Raji (cell line): ENCODE measurements at regions not wholly inside any gene's neighbourhood (a gene's known extent, or its start where the extent isn't known, plus 50 kb on each side); places are given as distances from the start of the nearest gene placed in this dataset.

Source experiments
- POLR2A ChIP-seq: IDR thresholded peaks from 2 replicates; pipeline ENCODE4 v1.6.1; 2011; ENCODE audit warnings: low read depth, low read length, control low read depth; ENCODE audit not compliant: insufficient read depth

DNA sequence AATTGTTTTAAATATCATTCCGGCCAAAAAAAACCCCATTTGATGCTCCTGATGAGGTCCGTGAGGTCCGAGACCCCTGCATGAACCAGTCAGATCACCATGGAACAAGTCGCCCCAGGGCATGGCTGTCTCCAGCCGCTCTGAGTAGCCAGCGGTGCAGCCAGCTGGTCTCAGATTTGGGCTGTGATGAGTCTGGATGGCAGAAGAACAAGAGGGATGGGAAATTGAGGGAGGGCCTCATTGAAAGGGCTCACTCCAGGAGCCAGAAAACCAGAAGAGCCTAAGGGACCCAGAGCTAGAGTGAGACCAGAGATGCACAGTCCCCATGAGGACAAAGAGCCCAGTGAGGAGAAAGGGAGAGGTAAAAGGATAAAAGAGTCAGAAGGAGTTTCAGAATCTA, 174.0 kb downstream of the TOMM20 start:
- TF ChIP-seq POLR2A = no peak

DNA sequence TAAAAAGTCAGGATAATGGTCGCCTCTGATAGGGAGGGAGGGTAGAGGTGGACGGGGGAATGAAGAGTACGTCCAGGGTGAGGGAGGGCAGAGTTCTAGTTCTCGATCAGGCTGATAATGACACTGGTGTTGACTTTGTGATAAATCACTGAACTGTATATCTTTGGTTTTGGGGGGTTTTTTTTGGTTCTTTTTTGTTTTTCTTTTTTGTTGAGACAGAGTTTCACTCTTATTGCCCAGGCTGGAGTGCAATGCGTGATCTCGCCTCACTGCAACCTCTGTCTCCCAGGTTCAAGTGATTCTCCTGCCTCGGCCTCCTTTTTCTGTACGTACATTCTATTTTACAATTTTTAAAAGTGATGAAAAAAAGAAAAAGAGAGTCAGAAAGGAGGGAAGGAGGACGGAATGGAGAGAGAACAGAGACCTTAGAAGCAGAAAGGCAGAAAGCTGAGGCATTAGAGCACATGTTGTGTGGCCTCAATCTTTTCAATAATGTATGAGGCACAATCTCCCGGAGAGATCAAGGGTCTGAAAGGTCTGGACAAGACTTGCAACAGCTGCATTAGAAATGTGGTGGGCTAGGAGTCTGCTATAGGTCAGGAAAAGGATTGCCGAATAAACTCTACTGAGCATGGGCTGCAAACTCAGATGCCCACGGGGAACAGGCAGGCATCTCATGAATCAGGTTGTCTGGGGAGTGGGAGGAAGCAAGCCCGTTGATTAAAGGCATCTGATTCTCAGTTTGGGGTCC, 174.8 kb downstream of the TOMM20 start:
- no peak for TF ChIP-seq POLR2A

DNA sequence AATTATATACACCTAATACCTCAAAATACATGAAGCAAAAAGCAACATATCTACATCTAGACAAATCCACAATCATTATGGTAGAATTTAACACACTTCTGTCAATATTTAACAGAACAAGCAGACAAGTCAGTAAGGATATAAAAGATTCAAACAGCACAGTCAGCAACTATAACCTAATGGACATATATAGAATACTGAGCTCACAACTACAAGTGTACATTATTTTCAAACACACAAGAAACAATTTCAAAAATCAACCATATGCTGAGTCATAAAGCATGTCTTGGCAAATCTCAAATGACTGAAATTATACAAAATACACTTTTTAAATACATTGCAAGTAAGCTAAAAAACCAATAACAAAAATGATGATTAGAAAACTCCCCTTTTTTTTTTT, 178.0 kb downstream of the TOMM20 start:
- no peak for TF ChIP-seq POLR2A

DNA sequence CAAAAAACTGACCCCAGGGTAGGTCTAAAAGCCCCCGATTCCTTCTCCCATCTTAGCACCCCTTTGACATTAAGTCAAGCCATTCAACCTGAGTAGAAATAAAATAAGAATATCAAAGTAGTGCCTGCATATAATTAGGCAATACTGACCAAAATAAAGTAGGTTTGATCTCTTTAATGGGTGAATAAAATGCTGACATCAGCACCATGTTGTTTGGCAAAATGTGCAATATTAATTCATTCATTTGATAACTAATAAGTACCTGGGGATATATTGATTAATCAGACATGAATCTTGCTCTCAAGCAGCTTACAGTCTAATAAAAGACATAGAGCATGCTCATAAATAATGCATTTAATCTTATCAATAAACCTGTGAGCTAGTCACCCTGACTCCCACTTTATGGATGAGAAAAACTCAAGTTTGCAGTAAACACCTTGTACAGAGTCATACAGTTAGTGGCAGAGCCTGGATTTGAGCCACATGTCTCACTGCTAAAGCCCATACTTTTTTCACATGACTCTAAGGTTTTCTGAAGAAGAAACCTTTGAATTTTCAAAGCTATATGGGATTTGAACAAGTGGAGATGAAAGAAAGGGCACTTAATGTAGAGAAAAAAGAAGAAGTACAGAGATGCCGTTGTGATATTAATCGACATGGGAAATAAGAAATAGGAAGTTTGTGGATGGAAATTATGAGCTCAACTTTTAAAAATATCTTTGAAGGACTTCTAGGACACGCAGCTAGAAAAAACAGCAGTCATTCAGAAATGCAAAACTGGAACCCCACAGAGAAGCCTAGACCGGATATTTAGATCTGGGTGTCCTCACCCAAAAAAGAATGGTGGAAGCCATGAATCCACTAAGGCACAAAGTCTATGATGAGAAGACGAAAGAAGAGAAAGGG, 183.9 kb downstream of the TOMM20 start:
- no peak for TF ChIP-seq POLR2A

DNA sequence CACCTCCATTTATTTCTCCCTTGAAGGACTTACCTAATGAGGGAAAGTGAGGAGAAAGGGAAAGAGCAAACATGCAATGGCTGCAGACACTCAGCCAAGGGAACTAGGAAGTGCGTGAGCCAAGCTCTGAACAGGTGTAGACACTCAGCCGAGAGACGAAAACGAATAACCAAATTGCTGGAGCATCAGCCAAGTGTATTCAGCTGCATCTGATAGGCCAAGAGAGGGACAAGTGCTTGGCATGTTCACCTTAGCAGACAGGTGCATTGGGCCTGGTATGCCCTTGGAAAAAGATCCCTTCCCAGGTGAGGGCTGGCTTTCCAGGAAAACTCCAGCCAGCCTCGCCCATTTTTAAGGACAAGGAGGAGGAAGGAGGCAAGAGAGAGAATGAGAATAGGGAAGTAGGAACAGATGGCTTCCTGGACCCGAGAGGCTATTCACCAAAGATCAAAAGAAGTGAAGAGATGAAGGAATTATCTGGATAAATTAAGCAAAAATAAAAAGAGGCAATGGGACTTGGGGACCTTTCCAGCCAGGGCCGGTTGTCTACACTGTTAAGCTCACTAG, 184.7 kb downstream of the TOMM20 start:
- no peak for TF ChIP-seq POLR2A

DNA sequence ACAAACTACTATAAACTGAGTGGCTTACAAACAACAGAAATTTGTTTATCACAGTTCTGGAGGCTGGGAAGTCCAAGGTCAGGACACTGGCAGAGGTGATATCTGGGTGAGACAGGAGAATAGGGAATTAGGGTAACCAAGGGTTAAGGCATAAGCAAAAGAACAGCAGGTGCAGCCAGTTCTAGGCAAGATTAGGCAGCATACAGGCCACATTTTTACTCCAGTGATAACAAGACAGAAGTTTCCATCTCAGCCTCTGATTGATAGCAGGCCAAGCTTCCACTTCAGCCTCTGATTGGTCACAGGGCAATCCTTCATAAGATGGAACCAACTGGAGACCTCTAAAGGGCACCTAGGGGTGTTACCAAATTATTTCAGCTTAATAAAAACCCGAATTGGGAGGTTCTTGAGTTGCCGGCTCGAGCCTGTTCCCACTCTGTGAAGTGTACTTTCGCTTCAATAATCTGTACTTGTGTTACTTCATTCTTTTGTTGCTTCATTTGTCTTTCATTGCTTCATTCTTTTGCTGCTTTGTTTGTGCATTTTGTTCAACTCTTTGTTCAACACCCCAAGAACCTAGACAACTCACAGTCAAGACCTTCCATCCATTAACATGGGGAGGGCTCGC, 185.6 kb downstream of the TOMM20 start:
- no peak for TF ChIP-seq POLR2A

DNA sequence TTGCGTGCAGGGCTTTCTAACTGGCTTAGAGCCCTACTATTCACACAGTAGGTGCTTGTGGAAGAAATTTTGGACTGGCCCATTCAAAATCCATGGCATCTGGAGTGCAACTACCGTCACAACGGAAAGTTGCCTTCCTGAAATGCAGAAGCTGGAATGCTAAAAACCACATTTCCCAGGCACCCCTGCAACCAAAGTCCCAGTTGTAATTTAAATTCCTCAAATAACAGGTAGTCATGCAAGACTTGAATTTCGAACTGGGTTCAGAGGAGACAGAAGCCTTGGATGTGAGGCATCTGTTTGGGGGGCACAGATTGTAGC, 186.7 kb downstream of the TOMM20 start:
- TF ChIP-seq POLR2A = no peak

DNA sequence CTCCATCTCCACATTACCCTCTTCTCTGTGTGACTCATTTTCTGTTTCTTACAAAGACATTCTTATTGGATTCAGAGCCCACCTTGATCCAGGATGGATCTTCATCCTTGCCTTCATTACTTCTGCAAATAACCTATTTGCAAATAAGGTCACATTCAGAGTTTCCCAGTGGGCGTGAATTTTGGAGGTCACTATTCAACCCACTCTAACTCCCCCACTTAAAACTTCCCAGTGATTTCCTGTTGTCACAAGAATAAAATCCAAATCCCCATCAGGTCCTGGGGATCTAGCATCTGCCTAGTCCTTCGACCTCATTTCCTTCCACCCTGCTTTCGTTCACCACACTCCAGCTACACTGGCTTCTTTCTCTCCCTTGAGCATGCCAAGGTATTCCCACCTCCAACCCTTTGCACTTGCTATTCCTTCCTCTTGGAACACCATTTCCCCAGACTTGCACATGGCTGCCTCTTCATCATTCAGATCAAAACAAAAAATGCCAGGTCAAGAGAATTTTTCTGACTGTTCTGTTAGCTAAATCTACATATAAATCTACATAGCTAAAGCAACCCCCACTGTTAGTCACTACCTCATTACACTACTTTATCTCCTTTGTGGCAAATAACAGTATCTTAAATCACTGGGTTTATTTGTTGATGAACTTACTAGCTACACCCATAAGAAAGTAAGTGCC, 187.2 kb downstream of the TOMM20 start:
- TF ChIP-seq POLR2A = no peak

DNA sequence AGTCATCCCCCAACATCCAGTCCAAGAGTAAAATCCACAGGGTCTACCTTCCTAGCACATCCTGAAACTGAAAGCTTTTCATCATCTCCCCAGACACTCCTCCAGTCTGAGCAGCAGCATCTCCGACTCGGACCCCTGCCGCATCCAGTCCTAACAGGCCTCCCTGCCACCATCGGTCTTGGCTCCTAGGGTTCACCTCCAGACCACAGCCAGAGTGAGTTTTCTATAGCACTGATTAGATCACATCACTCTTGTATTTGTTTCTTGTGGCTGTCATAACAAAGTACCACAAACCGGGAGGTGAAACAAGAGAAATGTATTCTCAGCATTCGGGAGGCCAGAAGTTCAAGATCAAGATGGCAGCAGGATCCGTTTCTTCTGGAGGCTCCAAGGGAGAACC, 187.8 kb downstream of the TOMM20 start:
- TF ChIP-seq POLR2A = no peak

DNA sequence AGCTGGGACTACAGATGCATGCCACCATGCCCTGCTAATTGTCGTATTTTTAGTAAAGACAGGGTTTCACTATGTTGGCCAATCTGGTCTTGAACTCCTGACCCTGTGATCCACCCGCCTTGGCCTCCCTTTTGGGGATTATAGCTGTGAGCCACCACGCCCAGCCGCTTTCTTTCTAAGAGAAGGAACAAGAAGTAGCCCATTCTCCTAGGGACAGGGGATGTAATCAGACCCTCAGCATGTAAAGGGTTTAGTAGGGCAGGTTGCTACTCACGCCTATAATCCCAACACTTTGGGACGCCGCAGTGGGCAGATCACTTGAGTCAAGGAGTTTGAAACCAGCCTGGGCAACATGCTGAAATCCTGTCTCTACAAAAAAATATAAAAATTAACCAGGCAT, 189.7 kb downstream of the TOMM20 start:
- no peak for TF ChIP-seq POLR2A

DNA sequence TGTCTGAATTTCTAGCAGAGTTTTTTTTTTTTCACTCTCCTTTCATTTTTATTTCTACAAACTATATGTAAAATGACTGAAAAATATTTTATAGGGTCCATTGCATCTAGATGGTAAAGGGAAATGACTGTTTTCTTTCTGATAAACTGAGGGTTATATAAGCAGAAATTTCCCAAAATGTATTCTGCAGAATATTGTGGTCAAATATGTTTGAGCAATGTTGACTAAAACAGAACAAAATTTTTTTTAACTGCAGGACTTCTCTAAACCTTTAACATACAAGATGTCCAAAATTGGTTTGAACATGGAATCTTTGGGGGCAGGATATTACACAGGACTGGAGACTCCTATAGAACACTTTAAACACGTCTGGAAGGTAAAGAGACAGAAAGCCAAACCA, 190.5 kb downstream of the TOMM20 start:
- no peak for TF ChIP-seq POLR2A

DNA sequence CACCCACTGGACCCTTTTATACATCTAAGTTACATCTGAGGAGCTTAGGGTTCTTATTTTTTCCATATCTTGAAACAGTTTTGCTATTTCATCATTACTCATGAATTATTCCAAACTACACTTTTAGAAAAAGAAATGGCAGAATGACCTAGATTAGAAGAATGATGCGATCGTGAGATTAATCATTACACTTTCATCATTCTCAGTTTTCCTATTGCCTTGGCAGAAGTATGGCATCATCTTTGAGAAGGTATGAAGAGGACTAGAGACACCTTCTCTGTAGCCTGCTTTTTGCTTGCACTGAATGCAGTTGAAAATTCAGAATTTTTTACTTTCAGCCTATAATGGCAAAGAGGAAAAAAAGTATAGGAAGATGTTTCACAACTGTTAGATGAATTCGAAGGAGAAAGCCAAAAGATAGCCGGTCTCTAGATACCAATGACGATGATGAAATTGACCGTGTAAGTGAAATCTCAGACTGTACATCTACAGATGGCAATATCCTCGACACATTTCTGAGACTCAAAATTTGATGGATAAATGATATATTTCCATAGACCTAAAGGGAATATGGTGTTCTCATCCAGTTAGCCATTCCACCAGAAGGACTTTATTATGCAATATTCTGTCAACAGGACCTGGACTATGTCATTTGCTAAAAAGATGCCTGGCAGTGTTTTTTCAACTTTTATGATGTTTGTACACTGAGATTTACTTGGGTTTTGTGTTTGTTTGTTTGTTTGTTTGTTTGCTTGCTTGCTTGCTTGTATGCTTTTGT, 191.8 kb downstream of the TOMM20 start:
- no peak for TF ChIP-seq POLR2A

DNA sequence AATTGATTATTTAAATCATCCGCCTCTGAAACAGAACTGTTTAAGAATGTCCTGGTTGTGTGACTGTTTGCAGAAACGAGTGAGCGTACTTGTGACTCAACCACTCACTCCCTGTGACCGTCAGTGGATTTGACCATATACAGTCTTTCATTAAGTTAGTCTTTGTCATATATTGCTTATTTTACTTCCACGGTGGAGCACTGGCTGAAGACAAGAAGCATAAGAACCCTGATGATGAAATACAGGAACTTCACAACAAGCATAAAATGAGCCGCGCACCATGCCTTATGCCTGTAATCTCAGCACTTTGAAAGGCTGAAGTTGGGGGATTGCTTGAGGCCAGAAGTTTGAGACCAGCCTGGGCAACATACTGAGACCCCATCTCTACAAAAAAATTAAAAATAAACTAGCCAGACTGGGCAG, 194.0 kb downstream of the TOMM20 start:
- no peak for TF ChIP-seq POLR2A

DNA sequence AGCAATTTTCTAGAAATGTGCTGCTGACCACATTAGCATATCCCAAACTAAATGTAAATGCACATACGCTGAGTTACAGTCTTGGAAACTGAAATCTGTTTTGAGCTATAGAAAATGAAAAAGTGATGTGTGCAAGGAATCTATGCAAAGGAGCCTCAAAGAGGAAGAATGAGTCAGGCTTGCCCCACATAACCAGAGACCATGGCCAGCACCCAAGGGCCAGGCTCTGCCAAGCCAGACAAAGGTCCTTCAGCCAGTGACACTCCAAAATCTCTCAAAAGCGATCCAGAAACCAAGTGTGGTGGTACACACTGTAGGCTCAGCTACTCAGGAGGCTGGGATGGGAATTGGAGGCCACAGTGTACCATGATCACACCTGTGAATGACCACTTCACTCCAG, 195.2 kb downstream of the TOMM20 start:
- TF ChIP-seq POLR2A = no peak

DNA sequence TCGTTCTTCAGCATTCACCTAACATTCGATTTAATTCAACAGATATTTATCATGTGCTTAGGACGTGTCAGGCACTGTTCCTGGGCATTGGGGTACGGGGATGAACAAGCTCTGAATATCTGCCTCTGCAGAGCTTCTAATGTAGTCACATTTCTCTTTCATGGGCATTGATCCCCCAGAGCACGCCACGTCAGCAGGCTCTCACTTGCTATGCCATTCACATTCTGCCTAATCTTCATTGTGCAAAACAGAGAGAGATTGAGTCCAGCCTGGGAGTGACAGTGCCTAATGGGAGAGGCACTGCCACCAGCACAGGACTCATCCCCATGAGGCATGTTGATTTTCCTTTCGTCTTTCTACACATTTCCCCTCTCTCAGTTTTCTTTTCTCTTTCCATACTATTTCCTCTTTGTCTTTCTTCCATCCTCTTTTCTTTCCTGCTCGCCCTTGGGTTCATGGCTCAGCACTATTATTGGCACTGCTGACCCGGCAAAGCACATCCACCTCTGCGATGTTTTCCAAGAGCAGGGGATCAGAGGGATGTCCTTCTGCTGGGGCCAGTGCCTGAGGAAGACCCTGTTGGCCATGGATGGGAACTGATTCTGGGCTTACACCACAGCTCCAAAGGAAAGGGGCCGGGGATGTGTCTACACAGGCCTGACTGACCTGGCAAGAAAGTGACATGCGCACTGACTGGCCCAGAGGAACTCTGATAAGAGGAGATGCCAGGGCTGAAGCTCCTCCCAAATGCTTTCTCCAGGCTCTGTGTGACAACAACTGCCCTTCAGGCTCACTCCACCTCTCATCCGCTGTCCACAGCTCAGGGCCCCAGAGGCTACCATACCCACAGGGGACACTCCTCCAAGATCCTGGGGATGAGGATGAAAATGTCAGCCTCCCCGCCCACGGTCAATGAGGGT, 195.9 kb downstream of the TOMM20 start:
- TF ChIP-seq POLR2A = no peak
